ENCODE measurements at regions not wholly inside any gene's neighbourhood (a gene's known extent, or its start where the extent isn't known, plus 50 kb on each side); places are given as distances from the start of the nearest gene placed in this dataset.

GRCh38 chr7:28236560-28236959 lies 56.0 kb upstream of the JAZF1 start:
- TF ChIP-seq POLR2A (IDR thresholded peaks at IDR 0.05), result no peak
- no peak for TF ChIP-seq CTCF (IDR thresholded peaks at IDR 0.05 in 4 of 5, conservative IDR thresholded peaks at IDR 0.05 in 1 of 5)
